Ishikawa (cell line): ENCODE measurements at regions not wholly inside any gene's neighbourhood (a gene's known extent, or its start where the extent isn't known, plus 50 kb on each side); places are given as distances from the start of the nearest gene placed in this dataset.

Experiments
- CEBPB ChIP-seq: IDR thresholded peaks from 2 replicates; pipeline ENCODE4 v1.6.1; 2012
- CREB1 ChIP-seq: IDR thresholded peaks from 2 replicates; pipeline ENCODE4 v1.6.1; 2012; ENCODE audit warnings: low read depth
- TAF1 ChIP-seq: IDR thresholded peaks from 2 replicates; pipeline ENCODE4 v1.6.1; 2012; ENCODE audit warnings: low read depth, mild to moderate bottlenecking

GRCh38 chr1:218711884-218712674, 366.9 kb downstream of the TGFB2 start:
- no peak for TF ChIP-seq TAF1
- no peak for TF ChIP-seq CREB1
- TF ChIP-seq CEBPB = peak; percentile 32; the same call in 1 of the 2 replicates
